Keratinocyte (primary cell): ENCODE measurements at regions not wholly inside any gene's neighbourhood (a gene's known extent, or its start where the extent isn't known, plus 50 kb on each side); places are given as distances from the start of the nearest gene placed in this dataset.

Source experiments
- DNase-seq: peaks from one replicate; pipeline ENCODE4 v3.0.0-alpha.2; 2011; ENCODE audit warnings: low read depth, missing footprints, low spot score
- FAIRE-seq: peaks from 2 replicates; lab custom pipeline; 2011; peaks lifted over from hg19 to GRCh38; lab: Jason Lieb, UNC
- H2AFZ ChIP-seq: 2 replicates; pipeline ENCODE4 v1.6.0; 2012; ENCODE audit warnings: low read length, control low read depth, inconsistent platforms; ENCODE audit not compliant: control insufficient read depth
- H3K27ac ChIP-seq: 2 replicates; pipeline ENCODE4 v1.5.1; 2011; ENCODE audit warnings: low read length; ENCODE audit not compliant: control insufficient read depth, insufficient read depth
- H3K27me3 ChIP-seq: 3 replicates; pipeline ENCODE4 v1.6.0; 2011; ENCODE audit warnings: low read length; ENCODE audit not compliant: control insufficient read depth, insufficient read depth; ENCODE audit errors: extremely low read depth
- H3K36me3 ChIP-seq, 2 experiments: 2 replicates in 1 of 2; 3 replicates in 1 of 2; pipeline ENCODE4 v1.5.1; 2011; ENCODE audit warnings: low read length in 2 of 2, mild to moderate bottlenecking in 1 of 2; ENCODE audit not compliant: control insufficient read depth in 2 of 2, insufficient read depth in 2 of 2; ENCODE audit errors: extremely low read depth in 1 of 2
- H3K4me1 ChIP-seq: 3 replicates; pipeline ENCODE4 v1.5.1; 2011; ENCODE audit warnings: low read length; ENCODE audit not compliant: control insufficient read depth, insufficient read depth; ENCODE audit errors: extremely low read depth
- H3K4me2 ChIP-seq: 3 replicates; pipeline ENCODE4 v1.6.0; 2011; ENCODE audit warnings: low read depth, low read length; ENCODE audit not compliant: control insufficient read depth, insufficient read depth; ENCODE audit errors: extremely low read depth
- H3K4me3 ChIP-seq, 3 experiments: fragments of 200-600 bp in 1 of 3; sonication (generic) in 1 of 3; 2 replicates in 2 of 3; 3 replicates in 1 of 3; pipeline ENCODE4 v1.5.1; 2011 to 2016; ENCODE audit warnings: low read length in 3 of 3, mild to moderate bottlenecking in 3 of 3, control low read depth in 2 of 3, inconsistent platforms in 1 of 3, low read depth in 1 of 3, mixed read lengths in 1 of 3, mixed run types in 1 of 3, moderate library complexity in 1 of 3; ENCODE audit not compliant: control insufficient read depth in 2 of 3, insufficient read depth in 2 of 3; ENCODE audit errors: extremely low read depth in 1 of 3
- H3K79me2 ChIP-seq: 2 replicates; pipeline ENCODE4 v1.6.0; 2012; ENCODE audit warnings: low read length; ENCODE audit not compliant: control insufficient read depth, insufficient read depth
- H3K9ac ChIP-seq: 3 replicates; pipeline ENCODE4 v1.6.0; 2011; ENCODE audit warnings: low read length; ENCODE audit not compliant: control insufficient read depth, insufficient read depth; ENCODE audit errors: extremely low read depth
- H3K9me1 ChIP-seq: 3 replicates; pipeline ENCODE4 v1.6.0; 2011; ENCODE audit warnings: low read length; ENCODE audit not compliant: control insufficient read depth, insufficient read depth; ENCODE audit errors: extremely low read depth
- H3K9me3 ChIP-seq: 2 replicates; pipeline ENCODE4 v1.5.1; 2012; ENCODE audit warnings: low read depth, low read length; ENCODE audit not compliant: control insufficient read depth
- H4K20me1 ChIP-seq: 3 replicates; pipeline ENCODE4 v1.6.0; 2011; ENCODE audit warnings: low read length; ENCODE audit not compliant: control insufficient read depth, insufficient read depth; ENCODE audit errors: extremely low read depth
- EZH2 ChIP-seq: IDR thresholded peaks from one replicate; pipeline ENCODE4 v1.6.1; 2012; ENCODE audit warnings: inconsistent platforms, mild to moderate bottlenecking, low read length, moderate library complexity
- dilution Hi-C: fragments of 300-500 bp; cut with MboI; formaldehyde crosslinking; loops from one replicate; pipeline ENCODE4 v1.7.0; 2020; ENCODE audit warnings: low sequenced_read_pairs; ENCODE audit not compliant: extremely low pct_ligation_motif_present
- TF ChIP-seq, protein P1 (sequence below), 3 experiments: IDR thresholded peaks in 1 of 3; conservative IDR thresholded peaks in 1 of 3; optimal IDR thresholded peaks in 1 of 3; 2 replicates in 2 of 3; 3 replicates in 1 of 3; pipeline versions ENCODE3 to v1.5.1; 2011; ENCODE audit warnings: low read length in 3 of 3, mild to moderate bottlenecking in 3 of 3, moderate library complexity in 2 of 3, control low read depth in 1 of 3, inconsistent platforms in 1 of 3; ENCODE audit not compliant: insufficient read depth in 2 of 3; ENCODE audit errors: extremely low read depth in 1 of 3

GRCh38 chr15:29910068-29910467 lies 87.8 kb upstream of the TJP1 start:
- Histone ChIP-seq H3K4me3 (no peak overlapping the region), H3K36me3 (no peaks in the 10 kb centered on the region), H2AFZ (no peak overlapping the region), H3K4me2 (no peak overlapping the region), H3K79me2 (no peaks in the 10 kb centered on the region), H3K4me1 (no peaks in the 10 kb centered on the region), H3K9ac (no peak overlapping the region), H3K27ac (no peak overlapping the region), H3K27me3 (no peaks in the 10 kb centered on the region), H4K20me1 (no peaks in the 10 kb centered on the region), H3K9me3 (no peaks in the 10 kb centered on the region), H3K9me1 (no peaks in the 10 kb centered on the region)
- no peak for FAIRE-seq
- DNase-seq = no peak
- dilution Hi-C loops = no loop called here
- TF ChIP-seq EZH2 = no peak
- TF ChIP-seq, protein P1, sequence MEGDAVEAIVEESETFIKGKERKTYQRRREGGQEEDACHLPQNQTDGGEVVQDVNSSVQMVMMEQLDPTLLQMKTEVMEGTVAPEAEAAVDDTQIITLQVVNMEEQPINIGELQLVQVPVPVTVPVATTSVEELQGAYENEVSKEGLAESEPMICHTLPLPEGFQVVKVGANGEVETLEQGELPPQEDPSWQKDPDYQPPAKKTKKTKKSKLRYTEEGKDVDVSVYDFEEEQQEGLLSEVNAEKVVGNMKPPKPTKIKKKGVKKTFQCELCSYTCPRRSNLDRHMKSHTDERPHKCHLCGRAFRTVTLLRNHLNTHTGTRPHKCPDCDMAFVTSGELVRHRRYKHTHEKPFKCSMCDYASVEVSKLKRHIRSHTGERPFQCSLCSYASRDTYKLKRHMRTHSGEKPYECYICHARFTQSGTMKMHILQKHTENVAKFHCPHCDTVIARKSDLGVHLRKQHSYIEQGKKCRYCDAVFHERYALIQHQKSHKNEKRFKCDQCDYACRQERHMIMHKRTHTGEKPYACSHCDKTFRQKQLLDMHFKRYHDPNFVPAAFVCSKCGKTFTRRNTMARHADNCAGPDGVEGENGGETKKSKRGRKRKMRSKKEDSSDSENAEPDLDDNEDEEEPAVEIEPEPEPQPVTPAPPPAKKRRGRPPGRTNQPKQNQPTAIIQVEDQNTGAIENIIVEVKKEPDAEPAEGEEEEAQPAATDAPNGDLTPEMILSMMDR (optimal IDR thresholded peaks at IDR 0.05 in 1 of 3, IDR thresholded peaks at IDR 0.05 in 1 of 3, conservative IDR thresholded peaks at IDR 0.05 in 1 of 3; ENCODE audit: extremely low read depth in 1 of 3, insufficient read depth in 2 of 3, low read length in 3 of 3) = no peak

DNA sequence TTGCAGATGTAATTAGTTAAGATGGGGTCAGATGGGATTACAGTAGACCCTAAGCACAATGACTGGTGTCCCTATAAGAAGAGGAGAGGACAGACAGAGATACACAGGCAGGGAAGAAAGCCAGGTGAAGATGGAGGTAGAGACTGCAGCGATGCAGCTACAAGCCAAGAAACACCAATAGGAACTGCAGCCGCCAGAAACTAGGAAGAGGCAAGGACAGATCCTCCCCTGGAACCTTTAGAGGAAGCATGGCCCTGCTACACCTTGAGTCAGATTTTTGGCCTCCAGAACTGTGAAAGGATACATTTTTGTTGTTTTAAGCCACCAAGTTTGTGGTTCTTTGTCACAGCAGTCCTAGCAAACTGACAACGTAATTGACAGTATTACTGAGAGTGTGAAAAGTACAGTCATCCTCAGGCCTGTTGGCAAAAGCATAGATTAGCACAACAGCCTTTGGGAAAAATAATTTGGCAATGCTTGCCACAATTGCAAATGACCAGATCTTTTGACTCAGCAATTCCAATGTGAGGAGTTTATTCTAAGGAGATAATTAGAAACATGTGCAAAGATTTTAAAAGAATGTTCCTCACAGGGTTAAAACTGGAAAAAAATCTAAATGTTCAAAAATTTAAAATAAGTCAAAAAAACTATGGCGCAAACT lies 82.6 kb upstream of the TJP1 start:
- peaks cover 9% of the 10 kb centered on the region for H3K4me1 ChIP-seq
- H3K27ac ChIP-seq = no peak overlapping the region
- dilution Hi-C loops = no loop called here
- no peak overlapping the region for H3K4me3 ChIP-seq
- no peak overlapping the region for H3K4me2 ChIP-seq
- H3K36me3 ChIP-seq = no peaks in the 10 kb centered on the region
- H2AFZ ChIP-seq = no peak overlapping the region
- H3K27me3 ChIP-seq = no peaks in the 10 kb centered on the region
- no peaks in the 10 kb centered on the region for H3K9me1 ChIP-seq
- H4K20me1 ChIP-seq = no peaks in the 10 kb centered on the region
- no peaks in the 10 kb centered on the region for H3K9me3 ChIP-seq
- H3K79me2 ChIP-seq = no peaks in the 10 kb centered on the region
- TF ChIP-seq EZH2 = no peak
- TF ChIP-seq, protein P1 (optimal IDR thresholded peaks at IDR 0.05 in 1 of 3, IDR thresholded peaks at IDR 0.05 in 1 of 3, conservative IDR thresholded peaks at IDR 0.05 in 1 of 3; ENCODE audit: extremely low read depth in 1 of 3, insufficient read depth in 2 of 3, low read length in 3 of 3) = no peak
- DNase-seq (no peak), FAIRE-seq (no peak)
- H3K9ac ChIP-seq = no peak overlapping the region
